Fibroblast of skin of back (primary cell): ENCODE measurements at regions not wholly inside any gene's neighbourhood (a gene's known extent, or its start where the extent isn't known, plus 50 kb on each side); places are given as distances from the start of the nearest gene placed in this dataset.
"Not testable (repeated sequence)": the region's sequence is repeated elsewhere in the genome, so short reads cannot be mapped to it uniquely, and the experiment has no call there.

ENCODE experiments used
- DNase-seq: peaks from one replicate; pipeline ENCODE4 v3.0.0-alpha.2; 2013

DNA sequence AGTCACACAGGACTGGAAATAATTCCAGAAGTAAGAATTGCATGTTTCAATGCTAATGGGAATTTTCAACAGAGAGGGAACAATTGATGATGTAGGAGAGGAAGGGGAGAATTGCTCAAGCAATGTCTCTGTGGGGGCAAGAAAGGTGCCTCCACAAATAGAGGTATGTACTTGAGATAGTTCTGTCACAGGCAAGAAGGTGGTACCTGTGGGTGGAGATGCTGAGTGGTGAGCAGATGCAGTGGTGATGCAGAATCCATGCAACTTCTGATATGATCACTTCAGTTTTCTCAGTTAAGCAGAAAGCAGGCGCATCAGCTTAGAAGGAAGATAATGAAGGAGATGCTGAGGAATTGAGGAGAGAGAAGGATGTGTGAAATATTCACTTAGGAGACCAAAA lies 55.1 kb upstream of the SEC24B start:
- DNase-seq, result no peak

DNA sequence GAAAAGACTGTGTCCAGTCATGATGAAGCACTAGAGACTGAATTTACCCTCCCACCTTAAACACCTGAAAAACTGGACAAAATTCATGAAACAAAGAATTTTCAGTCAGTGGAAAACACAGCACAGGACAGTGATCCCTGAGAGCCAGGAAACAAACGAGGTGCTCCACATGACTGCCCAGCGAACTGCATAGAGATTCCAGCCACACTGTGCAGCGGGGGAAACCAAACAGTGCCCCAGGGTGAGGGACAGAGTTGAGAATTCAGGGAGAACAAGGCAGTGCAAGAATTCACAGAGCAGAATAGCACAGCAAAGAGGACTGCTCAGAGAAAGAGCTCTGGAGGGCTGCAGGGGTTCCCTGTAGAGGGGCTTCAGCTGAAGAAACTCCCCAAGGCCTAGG lies 55.5 kb upstream of the SEC24B start:
- no peak for DNase-seq

DNA sequence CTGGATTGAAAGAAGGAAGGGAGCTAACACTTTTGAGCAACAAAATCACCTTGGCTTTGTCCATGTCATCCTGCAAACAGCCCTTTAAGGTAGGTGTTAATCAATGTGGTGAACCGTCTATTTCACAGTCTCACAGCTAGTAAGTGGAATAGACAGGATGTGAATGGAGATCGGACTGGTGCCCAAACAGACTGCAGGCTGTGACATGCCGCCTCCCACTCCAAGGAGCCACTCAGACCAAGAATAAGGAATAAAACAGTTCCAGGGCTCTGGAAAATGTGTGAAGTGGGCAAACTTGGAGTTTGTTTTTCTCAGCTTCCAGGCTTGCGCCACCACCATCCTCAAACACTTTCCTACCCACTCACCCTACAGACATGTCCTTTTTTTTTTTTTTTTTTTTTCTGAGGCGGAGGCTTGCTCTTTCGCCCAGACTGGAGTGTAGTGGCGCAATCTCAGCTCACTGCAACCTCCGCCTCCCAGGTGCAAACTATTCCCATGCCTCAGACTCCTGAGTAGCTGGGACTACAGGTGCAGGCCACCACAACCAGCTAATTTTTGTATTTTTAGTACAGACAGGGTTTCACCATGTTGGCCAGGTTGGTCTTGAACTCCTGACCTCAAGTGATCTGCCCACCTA lies 57.7 kb upstream of the SEC24B start:
- DNase-seq, result no peak

DNA sequence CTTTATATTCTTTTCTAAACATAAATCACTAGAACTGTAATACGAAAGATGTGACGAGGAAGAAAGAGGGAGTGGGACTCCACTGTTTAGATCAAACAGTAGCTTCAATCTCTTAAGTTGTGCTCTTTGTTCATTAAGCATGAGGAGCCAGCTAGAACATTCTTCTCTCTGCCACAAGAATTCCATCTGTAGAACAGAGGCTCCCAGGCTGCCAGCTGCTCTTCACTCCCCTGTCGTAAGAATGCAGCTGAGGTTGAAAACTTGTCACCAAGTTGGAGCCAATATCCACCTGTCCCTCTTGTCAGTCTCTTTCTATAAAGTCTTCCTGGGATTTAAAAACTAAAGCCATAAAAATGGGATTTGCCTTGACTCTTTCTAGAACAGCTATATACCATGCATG lies 65.0 kb upstream of the SEC24B start:
- DNase-seq, result peak; percentile 17

DNA sequence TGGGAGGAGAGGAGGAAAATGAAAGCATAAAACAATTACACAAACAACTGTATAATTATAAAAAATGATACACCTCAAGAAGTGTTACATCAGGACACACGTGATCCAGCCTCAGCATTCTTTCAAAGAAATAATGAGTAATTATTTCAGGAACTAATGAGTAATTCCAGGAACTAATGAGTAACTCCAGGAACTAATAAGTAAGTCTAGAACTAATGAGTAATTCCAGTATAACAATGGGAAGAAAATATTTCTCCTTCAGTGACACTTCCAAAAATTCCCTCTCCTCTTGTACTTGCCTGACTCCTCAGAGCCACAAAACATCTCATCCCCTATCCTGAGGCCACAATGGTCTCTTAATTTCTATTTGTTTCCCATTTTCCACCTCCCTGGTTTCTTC lies 63.5 kb upstream of the COL25A1 start:
- DNase-seq, result no peak

DNA sequence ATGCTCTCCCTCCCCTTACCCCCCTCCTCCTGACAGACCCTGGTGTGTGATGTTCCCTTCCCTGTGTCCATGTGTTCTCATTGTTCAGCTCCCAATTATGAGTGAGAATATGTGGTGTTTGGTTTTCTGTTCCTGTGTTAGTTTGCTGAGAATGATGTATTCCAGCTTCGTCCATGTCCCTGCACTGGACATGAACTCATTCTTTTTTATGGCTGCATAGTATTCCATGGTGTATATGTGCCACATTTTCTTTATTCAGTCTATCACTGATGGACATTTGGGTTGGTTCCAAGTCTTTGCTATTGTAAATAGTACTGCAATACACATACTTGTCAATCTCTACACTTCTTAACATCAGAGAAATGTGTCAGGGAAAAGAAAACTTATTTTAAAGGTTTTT lies 62.8 kb upstream of the COL25A1 start:
- DNase-seq, result not testable (repeated sequence)

DNA sequence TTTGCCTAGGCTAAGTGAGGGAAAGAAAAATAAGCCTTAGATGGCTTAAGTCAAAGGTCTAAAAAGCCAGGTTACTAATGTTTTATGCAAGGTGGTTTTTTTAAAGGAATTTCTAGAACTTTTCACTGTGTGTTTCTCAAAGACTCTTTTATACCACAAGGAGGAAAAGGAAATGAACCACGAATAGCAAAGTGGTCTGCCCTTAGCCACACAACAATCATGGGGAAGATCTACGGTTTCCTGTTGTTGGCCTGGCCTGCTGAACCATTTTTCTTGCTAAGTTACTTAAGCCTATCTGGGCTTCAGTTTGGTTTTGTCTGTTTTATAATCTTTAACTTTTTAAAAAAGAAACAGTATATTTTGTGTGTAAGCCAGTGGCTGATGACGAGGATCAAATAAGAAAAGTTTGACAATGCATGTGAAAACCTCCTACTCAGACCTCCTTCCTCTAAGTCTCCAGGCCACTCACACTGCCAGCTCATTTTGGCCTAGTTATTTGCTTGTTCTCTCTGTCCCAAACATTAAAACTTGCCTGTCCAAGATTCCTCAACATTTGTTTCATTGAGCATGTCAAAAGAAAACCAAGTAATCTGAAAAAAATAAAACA lies 56.7 kb upstream of the COL25A1 start:
- no peak for DNase-seq

DNA sequence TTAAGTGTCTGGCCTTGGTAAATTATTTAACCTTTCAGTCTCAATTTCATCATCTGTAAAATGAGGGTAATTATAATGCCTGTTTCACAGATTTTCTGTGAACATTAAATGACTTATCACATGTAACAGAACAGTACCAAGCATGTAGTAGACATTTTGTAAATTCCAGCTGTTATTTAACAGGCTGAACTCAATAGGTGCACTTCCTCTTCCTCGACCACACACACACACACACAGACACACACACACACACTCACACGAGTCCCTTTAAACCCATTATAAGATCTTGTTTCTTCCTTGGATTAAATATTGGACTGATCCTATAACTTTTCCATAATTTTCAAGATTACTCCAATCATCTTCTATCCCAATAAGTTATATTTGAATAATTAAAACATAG lies 53.4 kb upstream of the COL25A1 start:
- DNase-seq, result no peak

DNA sequence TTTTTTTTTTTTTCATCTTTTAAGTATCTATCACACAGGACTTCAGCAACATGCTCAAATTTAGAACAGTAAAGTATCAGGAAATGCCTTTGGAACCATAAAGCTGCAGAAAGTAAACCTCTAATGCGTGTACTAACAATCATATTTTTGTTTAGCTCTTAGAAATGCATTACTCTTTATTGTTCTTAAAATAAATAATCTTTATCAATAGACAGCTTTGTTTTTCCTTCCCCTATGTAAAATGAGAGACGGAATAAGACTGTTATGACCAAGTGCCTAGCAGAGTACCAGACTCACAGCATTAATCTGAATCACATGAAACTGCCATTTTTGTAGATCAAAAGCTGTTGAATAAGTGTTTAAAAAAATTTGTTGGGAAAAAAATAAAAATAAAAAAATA lies 50.5 kb upstream of the COL25A1 start:
- DNase-seq, result no peak
